Activated T-cell treated with anti-CD3 and anti-CD28 coated beads, Interleukin-2, amount 50 U/mL, for 72 hours (primary cell): ENCODE measurements at regions not wholly inside any gene's neighbourhood (a gene's known extent, or its start where the extent isn't known, plus 50 kb on each side); places are given as distances from the start of the nearest gene placed in this dataset.
A peak's percentile ranks its signal among the peaks of the same experiment; 100 is the strongest.

ENCODE experiments used
- ATAC-seq, 2 donors: fragments of 150-1000 bp; cut with Tn5 transposase; replicated peaks in 1 of 2; 2 replicates each; pipeline ENCODE4 v1.10.0; 2021; ENCODE audit warnings: moderate library complexity in 2 of 2, mild to moderate bottlenecking in 1 of 2
- DNase-seq, 2 donors: peaks; one replicate each; pipeline ENCODE4 v3.0.0; 2021 to 2022; ENCODE audit warnings: mixed read lengths in 1 of 2
- H3K27ac Mint-ChIP-seq: one replicate; pipeline ENCODE4 v1.8.0; 2022; ENCODE audit warnings: mild to moderate bottlenecking, moderate library complexity, mixed read lengths
- H3K27me3 Mint-ChIP-seq: one replicate; pipeline ENCODE4 v1.8.0; 2022; ENCODE audit warnings: low read depth, mixed read lengths
- H3K36me3 Mint-ChIP-seq, 2 donors: one replicate each; pipeline ENCODE4 v1.8.0; 2022; ENCODE audit warnings: mixed read lengths in 2 of 2, mild to moderate bottlenecking in 1 of 2; ENCODE audit not compliant: insufficient read depth in 2 of 2
- H3K4me1 Mint-ChIP-seq: one replicate; pipeline ENCODE4 v1.8.0; 2022; ENCODE audit warnings: low read depth, mixed read lengths
- H3K4me3 Mint-ChIP-seq, 2 donors: one replicate each; pipeline ENCODE4 v1.8.0; 2022; ENCODE audit warnings: mild to moderate bottlenecking in 2 of 2, mixed read lengths in 2 of 2, moderate library complexity in 2 of 2
- H3K9me3 Mint-ChIP-seq, 2 donors: one replicate each; pipeline ENCODE4 v1.8.0; 2022; ENCODE audit warnings: mixed read lengths in 2 of 2

GRCh38 chr5:56615361-56616153 is 199.8 kb upstream of the MAP3K1 start:
- no peak for DNase-seq
- Mint-ChIP-seq H3K9me3 (peaks cover 10 to 15% of the 10 kb centered on the region in 2 donors), H3K4me1 (peaks cover 55% of the 10 kb centered on the region)

GRCh38 chr5:56612759-56613158 is 202.6 kb upstream of the MAP3K1 start:
- Mint-ChIP-seq H3K9me3 (peaks cover 10% of the 10 kb centered on the region in 2 donors), H3K27ac (peak overlapping the region; percentile 15), H3K27me3 (no peaks in the 10 kb centered on the region), H3K4me3 (peak overlapping the region; percentile 48 to 60), H3K36me3 (peaks cover 15 to 19% of the 10 kb centered on the region in 2 donors), H3K4me1 (peaks cover 69% of the 10 kb centered on the region)
- DNase-seq (no peak), ATAC-seq (no peak)

More at GRCh38 chr5:56615361-56616153, 199.8 kb upstream of the MAP3K1 start:
- H3K36me3 Mint-ChIP-seq = peaks cover 16 to 19% of the 10 kb centered on the region in 2 donors
- no peaks in the 10 kb centered on the region for H3K27me3 Mint-ChIP-seq
- no peak for ATAC-seq
- H3K27ac Mint-ChIP-seq = peak overlapping the region; percentile 27
- H3K4me3 Mint-ChIP-seq = peak overlapping the region in 1 of 2 donors; percentile 46

GRCh38 chr5:56612353-56612752 is 203.0 kb upstream of the MAP3K1 start:
- Mint-ChIP-seq H3K27ac (no peak overlapping the region), H3K36me3 (peaks cover 15 to 19% of the 10 kb centered on the region in 2 donors), H3K9me3 (peaks cover 10% of the 10 kb centered on the region in 2 donors), H3K4me3 (peak overlapping the region; percentile 48 to 60), H3K4me1 (peaks cover 73% of the 10 kb centered on the region), H3K27me3 (no peaks in the 10 kb centered on the region)
- ATAC-seq (no peak), DNase-seq (no peak)

- peaks cover 70% of the 10 kb centered on the region for H3K4me1 Mint-ChIP-seq
- no peaks in the 10 kb centered on the region for H3K27me3 Mint-ChIP-seq
- H3K4me3 Mint-ChIP-seq = peak overlapping the region; percentile 33 to 44
Measured at GRCh38 chr5:56610093-56610698, 205.2 kb upstream of the MAP3K1 start.

GRCh38 chr5:56608217-56608925 is 207.0 kb upstream of the MAP3K1 start:
- H3K27me3 Mint-ChIP-seq = no peaks in the 10 kb centered on the region
- DNase-seq = no peak
- ATAC-seq = no peak
- H3K27ac Mint-ChIP-seq = no peak overlapping the region
- H3K4me3 Mint-ChIP-seq = no peak overlapping the region
- peaks cover 60% of the 10 kb centered on the region for H3K4me1 Mint-ChIP-seq
- peaks cover 7 to 10% of the 10 kb centered on the region in 2 donors for H3K9me3 Mint-ChIP-seq
- peaks cover 15 to 19% of the 10 kb centered on the region in 2 donors for H3K36me3 Mint-ChIP-seq

More at GRCh38 chr5:56610093-56610698, 205.2 kb upstream of the MAP3K1 start:
- peak; percentile 63 to 66 for DNase-seq
- Mint-ChIP-seq H3K9me3 (peaks cover 10% of the 10 kb centered on the region in 2 donors), H3K27ac (peak overlapping the region; percentile 8), H3K36me3 (peaks cover 15 to 19% of the 10 kb centered on the region in 2 donors)
- ATAC-seq = peak; percentile 99

DNA sequence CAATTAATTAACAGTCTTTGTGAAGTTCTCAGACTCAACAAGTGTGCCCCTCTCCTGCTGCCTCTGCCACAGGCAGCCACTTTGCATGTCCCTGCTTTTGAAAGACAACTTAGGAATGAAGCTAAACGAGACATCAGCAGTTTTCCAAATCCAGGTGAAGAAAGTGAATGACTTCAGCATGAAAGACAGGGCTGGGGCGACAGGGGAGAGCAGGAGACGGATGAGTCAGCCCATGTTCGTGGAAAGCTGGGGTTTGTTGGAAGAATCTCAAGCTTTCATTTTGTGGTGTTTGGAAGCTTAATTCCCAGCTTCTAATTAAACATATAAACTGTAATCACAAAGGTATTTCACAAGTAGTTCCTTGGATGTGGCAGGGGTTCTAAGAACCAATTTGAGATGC is 207.8 kb upstream of the MAP3K1 start:
- DNase-seq (no peak), ATAC-seq (no peak)
- Mint-ChIP-seq H3K9me3 (peaks cover 7 to 10% of the 10 kb centered on the region in 2 donors), H3K27me3 (no peaks in the 10 kb centered on the region), H3K27ac (no peak overlapping the region), H3K36me3 (peaks cover 12 to 19% of the 10 kb centered on the region in 2 donors), H3K4me3 (no peak overlapping the region), H3K4me1 (peaks cover 60% of the 10 kb centered on the region)

DNA sequence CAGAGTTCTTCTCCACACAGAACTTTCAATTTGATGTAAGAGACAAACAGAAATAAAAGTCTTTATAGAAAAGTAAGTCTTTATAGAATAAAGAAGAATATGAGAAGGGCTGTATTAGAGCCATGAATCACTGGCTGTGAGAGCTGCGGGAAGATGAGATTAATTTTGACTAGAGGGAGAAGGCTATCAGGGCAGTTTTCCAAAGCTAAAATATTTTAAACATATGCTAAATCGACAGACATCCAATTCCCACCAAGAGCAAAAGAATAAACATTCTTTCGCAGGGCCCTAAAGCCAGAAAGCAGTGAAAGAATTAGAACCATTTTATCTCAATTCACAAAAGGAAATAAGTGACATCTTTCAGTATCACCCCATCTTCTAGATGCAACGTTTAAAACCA is 208.3 kb upstream of the MAP3K1 start:
- H3K27ac Mint-ChIP-seq = no peak overlapping the region
- H3K4me1 Mint-ChIP-seq = peaks cover 58% of the 10 kb centered on the region
- no peak overlapping the region for H3K4me3 Mint-ChIP-seq
- no peaks in the 10 kb centered on the region for H3K27me3 Mint-ChIP-seq
- H3K36me3 Mint-ChIP-seq = peaks cover 12 to 16% of the 10 kb centered on the region in 2 donors
- H3K9me3 Mint-ChIP-seq = peaks cover 7 to 10% of the 10 kb centered on the region in 2 donors
- DNase-seq (no peak), ATAC-seq (no peak)

DNA sequence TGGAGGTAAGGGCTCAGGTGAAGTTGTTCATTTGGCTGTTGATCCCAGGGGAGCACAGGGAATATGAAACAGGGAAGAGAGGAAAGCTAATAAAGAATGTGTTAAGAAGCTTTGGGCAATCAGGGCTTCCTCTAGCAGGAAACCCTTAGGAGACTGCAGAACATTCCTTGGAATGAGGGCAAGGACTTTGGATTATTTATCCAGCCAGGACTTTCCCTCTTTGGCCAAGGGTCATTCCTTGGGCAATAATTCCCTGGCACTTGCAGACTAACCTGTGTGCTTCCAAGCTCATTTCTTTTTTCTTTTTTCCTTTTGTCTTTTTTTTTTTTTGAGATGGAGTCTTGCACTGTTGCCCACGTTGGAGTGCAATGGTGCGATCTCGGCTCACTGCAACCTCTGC is 209.2 kb upstream of the MAP3K1 start:
- H3K36me3 Mint-ChIP-seq = peaks cover 7 to 8% of the 10 kb centered on the region in 2 donors
- H3K27ac Mint-ChIP-seq = no peak overlapping the region
- ATAC-seq (no peak), DNase-seq (no peak)
- no peaks in the 10 kb centered on the region for H3K27me3 Mint-ChIP-seq
- peaks cover 1 to 5% of the 10 kb centered on the region in 2 donors for H3K9me3 Mint-ChIP-seq
- no peak overlapping the region for H3K4me3 Mint-ChIP-seq
- H3K4me1 Mint-ChIP-seq = peaks cover 51% of the 10 kb centered on the region

GRCh38 chr5:56605231-56605630 is 210.1 kb upstream of the MAP3K1 start:
- Mint-ChIP-seq H3K36me3 (no peaks in the 10 kb centered on the region), H3K27me3 (no peaks in the 10 kb centered on the region), H3K4me1 (peaks cover 46% of the 10 kb centered on the region), H3K27ac (no peak overlapping the region), H3K9me3 (no peaks in the 10 kb centered on the region), H3K4me3 (no peak overlapping the region)
- no peak for ATAC-seq
- no peak for DNase-seq

- Mint-ChIP-seq H3K9me3 (no peaks in the 10 kb centered on the region), H3K4me1 (peaks cover 44% of the 10 kb centered on the region), H3K4me3 (no peak overlapping the region), H3K27ac (no peak overlapping the region), H3K36me3 (no peaks in the 10 kb centered on the region), H3K27me3 (no peaks in the 10 kb centered on the region)
- DNase-seq = no peak
- ATAC-seq = no peak
Measured at GRCh38 chr5:56601641-56602071, 213.7 kb upstream of the MAP3K1 start.

DNA sequence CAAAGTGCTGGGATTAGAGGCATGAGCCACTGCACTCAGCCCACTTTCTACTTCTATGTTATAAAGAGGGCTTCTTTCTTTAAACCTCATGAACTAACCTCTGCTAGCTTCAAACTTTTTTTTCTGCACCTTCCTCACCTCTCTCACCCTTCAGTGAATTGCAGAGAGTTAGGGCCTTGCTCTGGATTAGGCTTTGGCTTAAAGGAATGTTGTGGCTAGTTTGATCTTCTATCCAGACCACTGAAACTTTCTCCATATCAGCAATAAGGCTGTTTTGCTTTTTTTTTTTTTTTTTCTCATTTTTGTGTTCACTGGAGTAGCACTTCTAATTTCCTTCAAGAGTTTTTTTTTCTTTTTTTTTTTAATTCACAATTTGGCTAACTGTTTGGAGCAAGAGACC is 216.4 kb upstream of the MAP3K1 start:
- H3K9me3 Mint-ChIP-seq = no peaks in the 10 kb centered on the region
- no peaks in the 10 kb centered on the region for H3K36me3 Mint-ChIP-seq
- H3K4me3 Mint-ChIP-seq = peak overlapping the region in 1 of 2 donors; percentile 8
- peak overlapping the region; percentile 56 for H3K27ac Mint-ChIP-seq
- ATAC-seq = no peak
- no peaks in the 10 kb centered on the region for H3K27me3 Mint-ChIP-seq
- H3K4me1 Mint-ChIP-seq = peaks cover 35% of the 10 kb centered on the region
- DNase-seq = no peak

DNA sequence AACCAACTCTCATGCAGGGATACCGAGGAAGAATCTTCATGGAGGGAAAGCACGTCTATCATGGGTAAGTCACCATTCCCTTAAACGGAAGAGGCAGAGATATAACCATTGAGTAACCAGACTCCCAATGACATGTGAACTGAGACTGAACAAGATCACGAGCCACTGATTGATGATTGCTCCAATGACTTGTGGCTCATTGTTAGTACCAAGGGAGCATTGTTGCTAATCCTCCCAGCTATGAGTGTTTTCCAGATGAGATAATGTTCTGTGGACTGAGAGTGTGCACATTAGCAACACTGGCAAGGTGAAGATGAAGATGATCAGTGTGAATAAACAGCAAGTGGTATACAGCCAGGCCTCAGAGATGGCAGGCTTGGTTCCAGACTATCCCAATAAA is 219.2 kb upstream of the MAP3K1 start:
- no peak for ATAC-seq
- H3K4me1 Mint-ChIP-seq = peaks cover 30% of the 10 kb centered on the region
- no peaks in the 10 kb centered on the region for H3K36me3 Mint-ChIP-seq
- H3K27ac Mint-ChIP-seq = no peak overlapping the region
- no peaks in the 10 kb centered on the region for H3K27me3 Mint-ChIP-seq
- DNase-seq = no peak
- H3K4me3 Mint-ChIP-seq = no peak overlapping the region
- no peaks in the 10 kb centered on the region for H3K9me3 Mint-ChIP-seq

DNA sequence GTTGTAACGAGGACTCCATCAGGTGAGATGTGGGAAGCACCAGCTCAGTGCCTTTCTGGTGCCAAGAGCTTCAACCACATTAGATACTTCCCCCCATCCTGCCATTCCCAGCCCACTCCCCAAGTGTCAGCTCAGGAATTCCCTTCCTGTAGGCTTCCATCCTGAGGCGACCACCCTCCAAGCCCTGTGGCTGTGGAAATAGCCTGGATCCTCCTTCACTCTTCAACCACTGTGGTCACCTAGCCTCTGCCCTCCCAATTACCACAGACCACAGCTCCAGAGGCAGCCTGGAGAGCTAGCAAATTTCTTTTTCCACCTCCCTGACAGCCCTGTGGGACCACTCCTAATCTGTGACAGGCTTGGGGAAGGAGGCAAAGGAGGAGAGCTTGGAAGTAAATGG is 219.8 kb upstream of the MAP3K1 start:
- H3K36me3 Mint-ChIP-seq = no peaks in the 10 kb centered on the region
- H3K9me3 Mint-ChIP-seq = no peaks in the 10 kb centered on the region
- H3K27ac Mint-ChIP-seq = no peak overlapping the region
- ATAC-seq = no peak
- no peak for DNase-seq
- no peaks in the 10 kb centered on the region for H3K27me3 Mint-ChIP-seq
- H3K4me3 Mint-ChIP-seq = no peak overlapping the region
- H3K4me1 Mint-ChIP-seq = peaks cover 29% of the 10 kb centered on the region
